Stimulated activated naive B cell treated with anti-CD40 and anti-IgM and Interleukin-4, amounts not matched to agents 10 μg/mL and 1 μg/mL and 100 μg/mL, for 72 hours (primary cell): ENCODE measurements at regions not wholly inside any gene's neighbourhood (a gene's known extent, or its start where the extent isn't known, plus 50 kb on each side); places are given as distances from the start of the nearest gene placed in this dataset.

ENCODE experiments used
- ATAC-seq, 2 donors: fragments of 150-1000 bp; cut with Tn5 transposase; replicated peaks; 2 replicates each; pipeline ENCODE4 v1.10.0; 2021; ENCODE audit warnings: moderate library complexity in 1 of 2
- DNase-seq: peaks from one replicate; pipeline ENCODE4 v3.0.0; 2021
- H3K27ac Mint-ChIP-seq: one replicate; pipeline ENCODE4 v1.8.0; 2022; ENCODE audit warnings: mild to moderate bottlenecking, mixed read lengths
- H3K27me3 Mint-ChIP-seq, 2 donors: one replicate each; pipeline ENCODE4 v1.8.0; 2022; ENCODE audit warnings: mixed read lengths in 2 of 2
- H3K36me3 Mint-ChIP-seq, 2 donors: one replicate each; pipeline ENCODE4 v1.8.0; 2022; ENCODE audit warnings: mixed read lengths in 2 of 2, mild to moderate bottlenecking in 1 of 2
- H3K4me1 Mint-ChIP-seq, 2 donors: one replicate each; pipeline ENCODE4 v1.8.0; 2022; ENCODE audit warnings: mixed read lengths in 2 of 2, mild to moderate bottlenecking in 1 of 2
- H3K4me3 Mint-ChIP-seq, 2 donors: one replicate each; pipeline ENCODE4 v1.8.0; 2022; ENCODE audit warnings: mild to moderate bottlenecking in 2 of 2, mixed read lengths in 2 of 2, moderate library complexity in 1 of 2
- H3K9me3 Mint-ChIP-seq, 2 donors: one replicate each; pipeline ENCODE4 v1.8.0; 2022; ENCODE audit warnings: mixed read lengths in 2 of 2, mild to moderate bottlenecking in 1 of 2

DNA sequence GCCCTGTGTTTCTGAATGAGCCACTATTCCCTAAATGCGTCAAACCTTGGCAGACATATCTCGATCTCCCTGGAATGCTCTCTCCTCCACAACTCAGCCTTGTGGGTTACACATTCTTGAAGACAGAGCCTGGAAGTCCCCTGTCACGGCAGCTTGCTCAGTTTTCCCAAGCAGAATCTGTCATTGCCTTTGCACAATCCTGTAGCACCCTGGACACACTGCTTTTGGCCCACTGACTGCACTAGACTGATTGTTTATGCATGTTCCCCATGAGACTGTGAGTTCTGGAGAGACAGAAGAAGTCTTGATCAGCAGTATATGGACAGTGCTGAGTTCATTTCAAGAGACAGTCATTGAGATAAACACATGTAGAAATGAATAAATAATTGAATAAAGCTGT, 406.7 kb downstream of the CD83 start:
- Mint-ChIP-seq H3K4me1 (peaks cover 14 to 19% of the 10 kb centered on the region in 2 donors), H3K36me3 (peaks cover 8 to 15% of the 10 kb centered on the region in 2 donors), H3K27ac (no peak overlapping the region), H3K9me3 (peaks cover 8 to 9% of the 10 kb centered on the region in 2 donors), H3K4me3 (no peak overlapping the region), H3K27me3 (no peaks in the 10 kb centered on the region)
- DNase-seq (no peak), ATAC-seq (no peak)

DNA sequence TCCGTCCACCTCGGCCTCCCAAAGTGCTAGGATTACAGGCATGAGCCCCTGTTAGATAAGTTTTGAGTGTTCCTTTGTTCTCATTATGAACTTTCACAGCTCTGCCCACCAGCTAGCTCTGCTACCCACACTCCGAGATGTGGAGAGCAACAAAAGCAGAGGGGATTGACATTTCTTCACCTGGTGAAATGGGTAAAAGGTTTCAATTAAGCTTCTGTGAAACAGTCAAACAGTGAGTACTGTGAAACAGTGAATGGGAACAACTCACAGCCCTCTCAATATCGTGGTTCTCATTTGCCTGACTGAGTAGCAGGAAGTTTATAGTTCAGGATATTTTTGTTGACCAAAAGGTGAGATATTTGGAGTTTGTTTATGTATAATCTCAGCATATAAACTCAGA, 412.8 kb downstream of the CD83 start:
- ATAC-seq, result peak in 1 of 2 donors; percentile 54
- no peak overlapping the region for H3K27ac Mint-ChIP-seq
- H3K4me3 Mint-ChIP-seq, result no peak overlapping the region
- H3K36me3 Mint-ChIP-seq, result peaks cover 8 to 11% of the 10 kb centered on the region in 2 donors
- H3K9me3 Mint-ChIP-seq, result peaks cover 8 to 9% of the 10 kb centered on the region in 2 donors
- no peak for DNase-seq
- H3K27me3 Mint-ChIP-seq, result no peaks in the 10 kb centered on the region
- peaks cover 17 to 44% of the 10 kb centered on the region in 2 donors for H3K4me1 Mint-ChIP-seq

DNA sequence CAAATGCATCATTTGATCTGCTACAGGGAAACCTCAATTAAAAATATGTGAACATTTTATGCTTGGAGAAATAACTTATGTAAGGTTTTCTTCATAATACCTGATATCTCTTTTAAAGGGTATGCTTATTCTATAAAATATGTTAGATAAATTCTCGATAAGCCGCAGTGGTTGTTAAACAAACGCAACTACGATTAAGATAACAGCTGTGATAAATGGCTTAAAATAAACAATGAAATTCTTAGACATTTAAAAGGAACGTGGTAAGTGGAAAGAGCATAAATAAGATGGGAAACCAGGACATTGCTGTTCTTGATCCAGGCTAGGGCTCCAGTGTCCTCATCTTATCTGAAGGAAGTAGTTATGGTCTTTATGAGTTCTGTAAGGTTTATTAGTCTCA, 415.9 kb downstream of the CD83 start:
- Mint-ChIP-seq H3K4me1 (peaks cover 12 to 34% of the 10 kb centered on the region in 2 donors), H3K27ac (no peak overlapping the region), H3K4me3 (no peak overlapping the region), H3K9me3 (peaks cover 0 to 2% of the 10 kb centered on the region in 2 donors), H3K36me3 (no peaks in the 10 kb centered on the region), H3K27me3 (no peaks in the 10 kb centered on the region)
- DNase-seq, result no peak
- ATAC-seq, result no peak

DNA sequence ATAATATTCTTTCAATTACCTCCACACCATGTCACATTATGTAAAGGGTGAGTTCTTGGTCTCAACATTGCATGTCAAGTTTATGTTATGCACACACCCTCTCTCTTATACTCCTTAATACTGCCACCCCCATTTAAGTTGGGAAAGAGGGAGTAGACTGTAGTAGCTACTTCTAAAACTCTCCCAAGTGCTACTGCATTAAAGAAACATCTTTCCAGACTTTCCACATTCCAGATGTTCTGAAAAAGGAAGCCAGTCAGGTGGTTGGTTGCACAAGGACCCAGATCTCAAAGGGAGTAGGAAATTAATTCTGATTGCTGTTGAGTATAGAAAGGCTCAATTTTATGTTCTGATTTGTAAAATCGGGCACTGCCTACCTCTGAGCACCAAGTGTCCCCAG, 419.5 kb downstream of the CD83 start:
- H3K27me3 Mint-ChIP-seq, result no peaks in the 10 kb centered on the region
- peaks cover 0 to 2% of the 10 kb centered on the region in 2 donors for H3K9me3 Mint-ChIP-seq
- ATAC-seq (no peak), DNase-seq (no peak)
- H3K4me1 Mint-ChIP-seq, result peaks cover 12 to 30% of the 10 kb centered on the region in 2 donors
- H3K27ac Mint-ChIP-seq, result no peak overlapping the region
- no peaks in the 10 kb centered on the region for H3K36me3 Mint-ChIP-seq
- H3K4me3 Mint-ChIP-seq, result no peak overlapping the region

DNA sequence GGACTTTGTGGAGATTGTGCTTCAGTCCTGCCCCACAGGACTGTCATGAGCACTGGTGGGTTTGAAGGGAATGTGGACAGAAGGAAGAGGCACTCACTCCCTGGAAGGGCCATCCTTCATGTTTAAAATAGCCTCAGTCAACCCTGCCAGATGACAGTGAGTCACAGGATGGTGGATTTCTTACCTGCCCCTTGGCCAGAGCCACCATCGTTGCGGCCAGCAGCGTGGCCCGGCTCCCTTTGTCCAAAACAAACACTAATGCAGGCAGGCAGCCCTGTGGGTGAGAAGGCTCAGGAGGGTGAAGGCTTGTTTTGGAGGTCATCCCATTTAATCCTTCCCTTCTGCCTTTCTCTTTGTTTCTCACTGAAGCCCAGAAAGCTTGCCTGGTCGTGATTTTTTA, 422.7 kb downstream of the CD83 start:
- Mint-ChIP-seq H3K4me1 (peaks cover 29 to 49% of the 10 kb centered on the region in 2 donors), H3K36me3 (no peaks in the 10 kb centered on the region), H3K9me3 (peaks cover 0 to 6% of the 10 kb centered on the region in 2 donors), H3K27me3 (no peaks in the 10 kb centered on the region), H3K27ac (no peak overlapping the region), H3K4me3 (no peak overlapping the region)
- ATAC-seq (no peak), DNase-seq (no peak)

DNA sequence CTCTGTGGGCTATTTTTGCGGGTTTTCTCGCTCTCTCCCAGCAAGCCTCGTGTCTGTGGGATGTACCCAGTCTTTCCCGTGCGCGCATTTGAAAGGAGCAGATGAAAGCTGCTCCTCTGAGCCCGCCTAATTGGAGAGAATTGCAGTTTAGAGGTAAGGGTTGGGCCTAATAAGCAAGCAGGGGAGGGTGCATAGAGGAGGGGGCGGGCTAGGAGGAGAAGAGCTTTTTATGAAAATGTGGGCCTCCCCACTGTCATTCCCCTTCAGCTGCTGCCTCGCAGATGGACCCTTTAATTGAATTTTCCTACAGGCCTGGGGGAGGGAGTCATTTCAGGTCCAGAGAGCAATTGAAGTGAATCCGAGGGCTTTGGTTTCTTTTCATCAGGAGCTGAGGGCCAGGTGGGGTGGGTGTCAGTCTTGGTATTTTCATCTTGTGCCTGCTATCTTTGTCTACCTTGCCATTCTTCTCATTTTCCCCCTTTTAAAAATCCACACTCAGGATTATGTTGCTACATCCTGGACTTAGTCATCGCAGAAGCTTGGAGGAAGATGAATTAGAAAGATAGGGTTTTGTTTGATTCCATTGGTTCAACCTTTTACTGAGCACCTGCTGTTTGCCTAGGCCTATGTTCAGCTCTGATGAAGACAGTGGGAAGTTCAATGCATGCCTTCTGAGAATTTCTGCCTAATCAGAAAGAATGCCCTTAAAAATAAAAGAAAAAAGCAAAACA, 423.4 kb downstream of the CD83 start:
- Mint-ChIP-seq H3K36me3 (peaks cover 0 to under 1% of the 10 kb centered on the region in 2 donors), H3K4me1 (peaks cover 31 to 50% of the 10 kb centered on the region in 2 donors), H3K9me3 (peaks cover 0 to 6% of the 10 kb centered on the region in 2 donors), H3K27me3 (no peaks in the 10 kb centered on the region), H3K4me3 (no peak overlapping the region), H3K27ac (no peak overlapping the region)
- no peak for ATAC-seq
- DNase-seq, result no peak

DNA sequence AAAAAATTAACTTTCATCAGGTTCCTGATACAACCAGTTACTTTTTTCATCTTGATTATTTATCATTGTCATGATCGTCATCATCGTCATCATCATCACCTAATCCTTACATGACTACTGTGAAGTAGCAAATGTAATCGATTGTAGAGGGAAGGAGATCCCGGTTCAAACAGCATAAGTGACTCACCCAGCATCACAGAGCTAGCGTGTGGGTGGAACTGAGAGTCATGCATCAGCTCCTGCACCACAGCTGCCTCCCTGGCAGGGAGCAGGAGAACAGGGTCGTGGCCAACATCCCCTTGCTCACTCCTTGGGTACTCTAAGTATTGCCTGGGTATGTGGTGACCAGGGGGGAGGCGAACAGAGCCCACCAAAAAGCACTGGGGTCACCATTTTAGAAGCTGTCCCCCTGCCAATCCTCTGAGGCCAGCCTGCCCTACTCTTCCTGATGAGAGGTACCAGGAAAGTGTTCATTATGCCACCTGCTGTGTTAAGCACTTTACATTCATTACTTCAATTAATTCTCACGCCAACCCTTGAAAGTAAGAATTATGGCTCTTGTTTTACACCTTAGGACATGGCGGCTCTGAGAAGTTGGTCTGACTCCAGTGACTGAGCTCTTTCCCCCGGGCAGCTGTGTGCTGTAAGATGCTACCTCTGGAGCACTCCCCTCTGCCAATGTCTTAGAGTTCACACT, 425.2 kb downstream of the CD83 start:
- DNase-seq, result peak; percentile 70
- Mint-ChIP-seq H3K9me3 (peaks cover 0 to 4% of the 10 kb centered on the region in 2 donors), H3K27ac (peak overlapping the region; percentile 68), H3K4me1 (peaks cover 35 to 50% of the 10 kb centered on the region in 2 donors), H3K27me3 (no peaks in the 10 kb centered on the region), H3K36me3 (peaks cover 0 to 3% of the 10 kb centered on the region in 2 donors), H3K4me3 (peak overlapping the region in 1 of 2 donors; percentile 57)
- peak; percentile 99 for ATAC-seq

DNA sequence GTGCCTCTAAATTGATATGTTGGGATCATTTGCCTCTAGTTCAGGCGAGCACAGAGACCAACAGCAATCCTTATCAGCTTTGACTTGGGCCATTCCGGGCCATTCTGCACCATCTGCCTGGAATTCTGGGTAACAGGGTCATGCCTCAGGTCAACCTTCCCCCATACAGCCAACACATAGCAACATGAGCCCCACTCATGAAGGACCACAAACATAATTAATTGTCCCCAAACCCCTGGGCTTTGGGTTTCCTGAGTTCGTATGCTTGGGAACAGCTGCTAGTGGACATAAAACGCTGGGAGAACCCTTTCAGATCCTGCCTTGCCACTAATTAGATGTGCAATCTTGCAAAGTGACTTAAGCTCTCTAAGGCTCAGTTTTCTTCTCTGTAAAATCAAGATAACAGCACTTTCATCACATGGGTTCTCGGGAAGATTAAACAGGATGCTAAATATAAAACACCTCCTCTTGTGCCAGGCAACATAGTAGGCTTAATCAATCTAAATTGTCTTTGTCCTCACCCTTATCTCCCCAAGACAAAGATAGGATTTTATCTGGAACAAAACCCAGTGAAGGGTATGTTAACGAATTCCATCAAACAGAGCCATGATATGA, 426.5 kb downstream of the CD83 start:
- H3K4me3 Mint-ChIP-seq, result no peak overlapping the region
- H3K9me3 Mint-ChIP-seq, result peaks cover 0 to 4% of the 10 kb centered on the region in 2 donors
- peaks cover 35 to 50% of the 10 kb centered on the region in 2 donors for H3K4me1 Mint-ChIP-seq
- ATAC-seq (no peak), DNase-seq (no peak)
- H3K36me3 Mint-ChIP-seq, result peaks cover 0 to 3% of the 10 kb centered on the region in 2 donors
- no peaks in the 10 kb centered on the region for H3K27me3 Mint-ChIP-seq
- no peak overlapping the region for H3K27ac Mint-ChIP-seq

DNA sequence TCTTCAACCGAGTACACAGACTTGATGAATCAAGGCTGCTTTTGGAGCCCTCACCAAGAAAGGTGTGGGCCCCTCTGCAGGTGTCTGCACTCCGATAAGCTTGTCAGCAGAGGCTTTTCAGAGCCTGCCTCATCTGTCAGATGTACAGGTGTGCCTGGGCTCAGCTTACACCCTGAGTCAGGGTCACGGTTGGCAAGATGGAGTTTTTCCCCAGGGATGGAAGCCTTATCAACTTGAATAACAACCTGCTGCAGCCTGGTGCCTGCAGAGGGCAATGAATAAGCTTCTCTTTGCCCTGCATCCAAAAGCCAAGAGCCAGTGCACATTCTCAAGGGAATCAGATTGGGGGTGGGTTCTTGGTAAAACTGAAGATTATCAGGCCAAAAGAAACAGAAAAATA, 427.1 kb downstream of the CD83 start:
- Mint-ChIP-seq H3K9me3 (peaks cover 0 to 4% of the 10 kb centered on the region in 2 donors), H3K4me1 (peaks cover 36 to 55% of the 10 kb centered on the region in 2 donors), H3K27ac (no peak overlapping the region), H3K27me3 (no peaks in the 10 kb centered on the region), H3K36me3 (peaks cover 0 to 3% of the 10 kb centered on the region in 2 donors), H3K4me3 (no peak overlapping the region)
- no peak for ATAC-seq
- DNase-seq, result no peak

DNA sequence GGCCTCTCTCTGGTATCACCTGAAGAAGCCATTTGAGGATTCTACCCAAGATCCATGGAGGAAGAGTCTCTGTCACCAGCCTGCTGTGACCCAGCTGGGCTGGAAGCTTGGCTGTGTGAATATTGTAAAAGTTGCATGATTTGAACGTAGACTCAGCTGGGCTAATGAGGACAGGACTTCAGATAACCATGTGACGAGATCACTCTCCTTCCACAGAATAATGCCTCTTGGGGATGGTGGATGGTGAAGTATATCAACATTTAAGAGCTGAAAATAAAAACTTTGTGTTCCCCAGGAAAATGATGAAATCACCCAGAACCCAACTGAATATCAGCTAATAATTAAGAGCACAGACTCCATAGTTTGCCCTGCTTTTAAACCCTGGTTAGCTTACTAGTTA, 427.9 kb downstream of the CD83 start:
- Mint-ChIP-seq H3K9me3 (peaks cover 0 to 4% of the 10 kb centered on the region in 2 donors), H3K27ac (no peak overlapping the region), H3K4me1 (peaks cover 37 to 55% of the 10 kb centered on the region in 2 donors), H3K27me3 (no peaks in the 10 kb centered on the region), H3K36me3 (peaks cover 0 to 3% of the 10 kb centered on the region in 2 donors), H3K4me3 (no peak overlapping the region)
- ATAC-seq (no peak), DNase-seq (no peak)

DNA sequence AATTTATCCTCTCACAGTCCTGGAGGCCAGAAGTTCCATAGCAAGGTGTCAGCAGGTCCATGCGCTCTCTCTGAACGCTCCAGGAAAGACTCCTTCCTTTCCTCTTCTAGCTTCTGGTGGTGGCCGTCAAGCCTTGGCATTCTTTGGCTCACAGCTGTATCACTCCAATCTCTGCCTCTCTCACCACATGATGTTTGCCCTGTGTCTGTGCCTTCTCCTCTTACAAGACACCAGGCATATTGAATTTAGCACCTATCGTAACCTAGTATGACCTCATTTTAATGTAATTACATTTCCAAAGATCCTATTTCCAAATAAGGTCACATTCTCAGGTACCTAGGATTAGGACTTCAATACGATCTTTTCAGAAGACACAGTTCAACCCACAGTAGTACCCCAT, 428.5 kb downstream of the CD83 start:
- H3K9me3 Mint-ChIP-seq, result peaks cover 0 to 4% of the 10 kb centered on the region in 2 donors
- peaks cover 0 to 3% of the 10 kb centered on the region in 2 donors for H3K36me3 Mint-ChIP-seq
- H3K4me3 Mint-ChIP-seq, result no peak overlapping the region
- no peak for DNase-seq
- ATAC-seq, result no peak
- H3K4me1 Mint-ChIP-seq, result peaks cover 38 to 55% of the 10 kb centered on the region in 2 donors
- H3K27me3 Mint-ChIP-seq, result no peaks in the 10 kb centered on the region
- peak overlapping the region; percentile 74 for H3K27ac Mint-ChIP-seq

DNA sequence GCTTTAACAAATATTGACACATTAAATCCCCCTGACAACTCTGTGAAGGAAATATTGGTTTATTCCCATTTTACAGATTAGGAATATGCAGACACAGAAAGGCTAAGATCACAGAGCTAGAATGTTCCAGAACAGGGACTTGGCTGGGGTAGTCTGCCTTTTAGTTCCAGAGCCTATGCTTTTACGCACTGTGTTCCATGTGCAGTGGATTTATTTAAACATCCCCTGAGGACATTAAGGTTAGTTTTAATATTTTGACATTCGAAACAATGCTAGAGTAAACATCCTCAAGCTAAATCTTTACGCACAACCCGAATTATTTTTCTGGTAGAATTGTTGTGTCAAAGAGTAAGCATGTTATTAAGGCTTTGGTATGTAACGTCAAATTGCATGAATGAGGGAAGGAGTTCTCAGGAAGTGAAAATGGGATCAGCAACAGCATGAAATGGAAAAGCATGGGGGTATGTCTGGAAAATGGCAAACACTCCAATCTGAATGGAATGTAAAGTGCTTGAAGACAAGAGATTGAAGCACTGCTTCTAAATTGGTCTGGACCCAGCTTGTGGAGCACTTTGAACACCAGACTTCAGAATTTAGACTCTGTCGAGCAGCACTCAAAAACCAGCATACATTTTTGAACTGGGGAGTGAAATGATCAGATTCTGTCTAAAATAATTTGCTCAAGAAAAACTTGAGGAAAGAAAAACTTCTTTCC, 429.9 kb downstream of the CD83 start:
- H3K4me1 Mint-ChIP-seq, result peaks cover 36 to 51% of the 10 kb centered on the region in 2 donors
- ATAC-seq, result no peak
- H3K9me3 Mint-ChIP-seq, result no peaks in the 10 kb centered on the region
- H3K27me3 Mint-ChIP-seq, result no peaks in the 10 kb centered on the region
- H3K27ac Mint-ChIP-seq, result no peak overlapping the region
- no peak overlapping the region for H3K4me3 Mint-ChIP-seq
- no peak for DNase-seq
- H3K36me3 Mint-ChIP-seq, result peaks cover 0 to 3% of the 10 kb centered on the region in 2 donors

DNA sequence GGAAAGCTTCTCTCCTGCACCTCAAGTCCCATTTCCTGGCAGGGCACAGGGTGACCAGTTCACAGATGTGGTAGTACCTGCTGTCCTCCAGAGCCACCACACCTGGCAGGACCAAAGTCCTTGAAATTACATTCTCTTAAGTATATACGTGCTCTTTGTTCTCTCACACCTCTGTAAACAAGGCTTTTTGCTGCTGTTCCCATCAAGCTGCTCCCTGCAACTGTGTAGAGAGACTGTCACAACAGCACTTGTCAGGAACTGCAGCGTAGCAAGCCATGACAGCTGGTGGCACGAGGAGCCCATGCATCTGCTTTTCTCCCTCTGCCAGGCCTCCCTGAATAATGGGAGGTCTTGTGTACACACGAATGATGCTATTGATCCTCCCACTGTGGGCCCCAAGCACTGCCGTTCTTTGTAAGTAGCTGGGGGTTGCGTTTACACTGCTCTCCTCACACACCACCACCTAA, 431.8 kb downstream of the CD83 start:
- H3K4me3 Mint-ChIP-seq, result no peak overlapping the region
- DNase-seq (no peak), ATAC-seq (no peak)
- no peaks in the 10 kb centered on the region for H3K9me3 Mint-ChIP-seq
- peaks cover 25 to 32% of the 10 kb centered on the region in 2 donors for H3K4me1 Mint-ChIP-seq
- no peak overlapping the region for H3K27ac Mint-ChIP-seq
- no peaks in the 10 kb centered on the region for H3K27me3 Mint-ChIP-seq
- peaks cover 0 to 3% of the 10 kb centered on the region in 2 donors for H3K36me3 Mint-ChIP-seq

DNA sequence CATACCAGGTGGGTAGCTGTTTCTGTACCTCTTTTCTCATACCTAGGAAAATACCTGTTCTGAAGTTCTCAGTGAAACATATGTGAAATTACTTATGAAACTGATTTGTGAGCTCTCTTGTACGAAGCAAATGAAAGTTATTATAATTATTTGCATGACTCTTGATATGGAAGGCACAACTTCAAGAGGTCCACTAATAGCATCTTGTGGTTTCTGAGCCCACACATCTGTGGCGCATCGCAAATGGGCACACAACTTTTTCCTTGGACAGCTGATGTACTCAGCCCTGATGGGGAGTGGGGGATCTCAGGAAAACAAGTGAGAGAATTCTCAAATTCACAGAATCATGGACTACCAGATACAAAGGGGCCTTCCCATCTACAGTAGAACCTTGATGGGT, 432.3 kb downstream of the CD83 start:
- H3K4me1 Mint-ChIP-seq, result peaks cover 21 to 27% of the 10 kb centered on the region in 2 donors
- no peak overlapping the region for H3K27ac Mint-ChIP-seq
- peaks cover 0 to 3% of the 10 kb centered on the region in 2 donors for H3K36me3 Mint-ChIP-seq
- no peak overlapping the region for H3K4me3 Mint-ChIP-seq
- H3K9me3 Mint-ChIP-seq, result no peaks in the 10 kb centered on the region
- DNase-seq, result no peak
- no peaks in the 10 kb centered on the region for H3K27me3 Mint-ChIP-seq
- no peak for ATAC-seq
